ENCODE measurements at regions not wholly inside any gene's neighbourhood (a gene's known extent, or its start where the extent isn't known, plus 50 kb on each side); places are given as distances from the start of the nearest gene placed in this dataset.

DNA sequence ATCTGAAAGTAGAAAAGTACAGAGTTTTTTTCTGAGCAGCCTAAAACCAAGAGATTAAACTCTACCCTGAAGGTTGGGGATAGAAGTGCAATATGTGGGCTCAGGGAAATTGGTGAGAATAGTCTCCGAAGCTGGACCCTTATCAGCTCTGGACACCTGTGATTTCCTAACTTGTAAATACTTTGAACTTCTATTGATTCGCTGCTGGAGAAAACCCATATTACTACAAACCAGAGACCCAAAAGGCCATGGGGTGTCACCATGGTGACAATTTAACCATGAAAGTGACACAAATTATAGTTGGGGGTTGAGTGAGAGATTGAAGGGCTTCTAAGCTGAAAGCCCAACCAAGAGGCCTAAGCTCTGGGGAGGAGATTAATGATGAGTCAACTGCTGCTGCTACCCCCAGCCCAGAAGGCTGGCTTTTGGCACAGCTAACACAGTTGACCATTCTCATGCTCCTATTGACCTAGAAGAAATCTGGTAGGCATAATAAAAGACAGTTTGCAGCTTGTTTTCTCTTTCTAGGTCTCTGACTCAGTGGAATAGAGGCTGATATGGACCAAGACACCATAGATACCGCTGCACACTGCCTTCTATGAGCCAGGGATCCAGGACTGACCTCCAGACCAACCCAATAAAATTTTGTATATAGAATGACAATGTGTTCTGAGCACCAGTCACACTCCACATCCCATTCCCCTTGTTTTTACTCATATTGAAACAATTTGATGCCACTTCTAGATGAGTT lies 131.9 kb upstream of the FNDC3A start:
- TF ChIP-seq ZFX (IDR thresholded peaks at IDR 0.05; ENCODE audit: borderline replicate concordance) (no peak), CTCF (IDR thresholded peaks at IDR 0.05) (no peak)
- no peak overlapping the region for H3K27ac ChIP-seq

GRCh38 chr13:48844676-48845075 lies 131.0 kb upstream of the FNDC3A start:
- H3K27ac ChIP-seq: no peak overlapping the region
- TF ChIP-seq CTCF (IDR thresholded peaks at IDR 0.05) (no peak), ZFX (IDR thresholded peaks at IDR 0.05; ENCODE audit: borderline replicate concordance) (no peak)

DNA sequence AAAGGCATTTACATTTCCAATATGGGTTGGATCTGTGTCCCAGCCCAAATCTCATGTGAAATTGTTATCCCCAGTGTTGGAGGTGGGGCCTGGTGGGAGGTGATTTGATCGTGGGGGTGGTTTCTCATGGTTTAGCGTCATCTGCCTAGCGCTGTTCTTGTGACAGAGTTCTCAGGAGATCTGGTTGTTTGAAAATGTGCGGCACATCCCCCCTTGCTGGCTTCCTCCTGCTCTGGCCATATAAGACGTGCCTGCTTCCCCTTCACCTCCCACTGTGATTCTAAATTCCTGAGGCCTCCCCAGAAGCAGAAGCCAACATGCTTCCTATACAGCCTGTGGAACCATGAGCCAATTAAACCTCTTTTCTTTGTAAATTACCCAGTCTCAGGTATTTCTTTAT lies 126.2 kb upstream of the FNDC3A start:
- TF ChIP-seq ZFX (IDR thresholded peaks at IDR 0.05; ENCODE audit: borderline replicate concordance) (no peak), CTCF (IDR thresholded peaks at IDR 0.05) (no peak)

DNA sequence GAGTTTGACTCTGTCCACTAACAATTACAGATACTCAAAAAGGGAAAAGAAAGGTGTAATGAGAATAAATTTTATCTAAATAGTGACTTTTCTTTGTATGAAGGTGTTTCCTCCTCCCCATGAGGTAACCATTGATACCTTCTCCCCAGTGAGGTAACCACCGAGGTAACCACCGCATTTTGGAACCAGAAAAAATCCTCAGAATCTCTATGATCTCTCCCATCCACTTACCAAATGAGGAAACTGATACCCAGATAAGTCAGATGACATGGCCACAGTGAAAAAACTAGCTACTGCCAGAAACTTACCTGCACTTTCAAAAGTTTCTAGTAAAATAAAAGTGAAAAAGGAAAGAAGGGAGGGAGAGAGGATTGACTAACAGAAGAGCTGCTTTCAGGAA lies 124.0 kb upstream of the FNDC3A start:
- no peak overlapping the region for H3K27ac ChIP-seq
- TF ChIP-seq CTCF (IDR thresholded peaks at IDR 0.05) (no peak), ZFX (IDR thresholded peaks at IDR 0.05; ENCODE audit: borderline replicate concordance) (no peak)

More for the DNA sequence above, 126.2 kb upstream of the FNDC3A start:
- H3K27ac ChIP-seq: no peak overlapping the region

GRCh38 chr13:48852911-48853727 lies 122.6 kb upstream of the FNDC3A start:
- H3K27ac ChIP-seq: no peak overlapping the region
- TF ChIP-seq ZFX (IDR thresholded peaks at IDR 0.05; ENCODE audit: borderline replicate concordance) (no peak), CTCF (IDR thresholded peaks at IDR 0.05) (no peak)

GRCh38 chr13:48853728-48854102 lies 122.0 kb upstream of the FNDC3A start:
- no peak overlapping the region for H3K27ac ChIP-seq
- TF ChIP-seq CTCF (IDR thresholded peaks at IDR 0.05): no peak
- no peak for TF ChIP-seq ZFX (IDR thresholded peaks at IDR 0.05; ENCODE audit: borderline replicate concordance)

GRCh38 chr13:48857576-48857975 lies 118.1 kb upstream of the FNDC3A start:
- H3K27ac ChIP-seq: no peak overlapping the region
- TF ChIP-seq CTCF (IDR thresholded peaks at IDR 0.05): no peak
- TF ChIP-seq ZFX (IDR thresholded peaks at IDR 0.05; ENCODE audit: borderline replicate concordance): no peak

All from 22Rv1 (cell line).